HG03280 (cell line): ENCODE measurements at regions not wholly inside any gene's neighbourhood (a gene's known extent, or its start where the extent isn't known, plus 50 kb on each side); places are given as distances from the start of the nearest gene placed in this dataset.

Experiments
- ATAC-seq: cut with Tn5 transposase; IDR thresholded peaks from one replicate; pipeline ENCODE4 v1.9.1; 2021; ENCODE audit warnings: mild to moderate bottlenecking, moderate library complexity; ENCODE audit not compliant: unreplicated experiment

GRCh38 chr4:187175197-187175596 is 451.5 kb upstream of the FAT1 start:
- ATAC-seq, result no peak

- ATAC-seq, result no peak
Observed at GRCh38 chr4:187176261-187176910, 452.7 kb upstream of the FAT1 start.

- ATAC-seq, result no peak
Observed at GRCh38 chr4:187178084-187178483, 454.4 kb upstream of the FAT1 start.

- ATAC-seq, result no peak
Observed at GRCh38 chr4:187178587-187178986, 454.9 kb upstream of the FAT1 start.

GRCh38 chr4:187179086-187180058 is 455.7 kb upstream of the FAT1 start:
- ATAC-seq, result no peak

- ATAC-seq, result no peak
Observed at GRCh38 chr4:187181054-187181453, 457.4 kb upstream of the FAT1 start.

GRCh38 chr4:187183346-187183745 is 459.7 kb upstream of the FAT1 start:
- no peak for ATAC-seq

- no peak for ATAC-seq
Observed at GRCh38 chr4:187183826-187184225, 460.2 kb upstream of the FAT1 start.

- ATAC-seq, result no peak
Observed at GRCh38 chr4:187184508-187184907, 460.9 kb upstream of the FAT1 start.

- no peak for ATAC-seq
Observed at GRCh38 chr4:187188118-187188517, 464.5 kb upstream of the FAT1 start.

GRCh38 chr4:187188741-187189140 is 465.1 kb upstream of the FAT1 start:
- ATAC-seq, result no peak

- ATAC-seq, result no peak
Observed at GRCh38 chr4:187190390-187190789, 466.7 kb upstream of the FAT1 start.

- ATAC-seq, result no peak
Observed at GRCh38 chr4:187191676-187192075, 468.0 kb upstream of the FAT1 start.

- ATAC-seq, result no peak
Observed at GRCh38 chr4:187192266-187192665, 468.6 kb upstream of the FAT1 start.

GRCh38 chr4:187193141-187193540 is 469.5 kb upstream of the FAT1 start:
- ATAC-seq, result no peak

- ATAC-seq, result no peak
Observed at GRCh38 chr4:187204389-187204918, 480.8 kb upstream of the FAT1 start.

GRCh38 chr4:187207931-187208330 is 484.3 kb upstream of the FAT1 start:
- ATAC-seq, result no peak

- ATAC-seq, result no peak
Observed at GRCh38 chr4:187208651-187209050, 485.0 kb upstream of the FAT1 start.

GRCh38 chr4:187209921-187210613 is 486.4 kb upstream of the FAT1 start:
- ATAC-seq, result no peak

GRCh38 chr4:187212446-187213080 is 488.9 kb upstream of the FAT1 start:
- no peak for ATAC-seq

GRCh38 chr4:187215438-187215837 is 491.8 kb upstream of the FAT1 start:
- ATAC-seq, result no peak
